ENCODE measurements at regions not wholly inside any gene's neighbourhood (a gene's known extent, or its start where the extent isn't known, plus 50 kb on each side); places are given as distances from the start of the nearest gene placed in this dataset.

- ChIA-PET POLR2A (no interaction called here), CTCF (no interaction called here)
- no peaks in the 10 kb centered on the region for H3K4me1 ChIP-seq
- ATAC-seq (no peak), DNase-seq (ENCODE audit: low read depth in 1 of 2, low spot score in 1 of 2) (no peak), FAIRE-seq (no peak)
- no peaks in the 10 kb centered on the region for H3K9me3 ChIP-seq
- TF ChIP-seq RARB (CRISPR knock-in tag; IDR thresholded peaks at IDR 0.05) (no peak), EP300 (IDR thresholded peaks at IDR 0.05) (no peak), CBX2 (IDR thresholded peaks at IDR 0.05; ENCODE audit: borderline replicate concordance, low read depth) (no peak), BCL3 (IDR thresholded peaks at IDR 0.05) (no peak), RFX5 (IDR thresholded peaks at IDR 0.05) (no peak), CHD2 (IDR thresholded peaks at IDR 0.05; ENCODE audit: low read length, partially characterized antibody) (no peak), MAFK (IDR thresholded peaks at IDR 0.05; ENCODE audit: partially characterized antibody) (no peak), ZNF302 (CRISPR knock-in tag; IDR thresholded peaks at IDR 0.05) (no peak), RCOR1 (IDR thresholded peaks at IDR 0.05; ENCODE audit: low read depth, low read length) (no peak), ELK1 (IDR thresholded peaks at IDR 0.05; ENCODE audit: low read depth, low read length) (no peak), HEYL (CRISPR knock-in tag; IDR thresholded peaks at IDR 0.05) (no peak), JUNB (IDR thresholded peaks at IDR 0.05) (no peak)
- no peak overlapping the region for H3K27ac ChIP-seq
- 71% methylated on average over 4 of the region's 4 CpGs for WGBS (ENCODE audit: missing lambda C conversion rate)
- no peak overlapping the region for H3K4me2 ChIP-seq
- no peak overlapping the region for H3K4me3 ChIP-seq
Measured at GRCh38 chrX:4850312-4850711, 1136.9 kb upstream of the PRKX start.

- no peak for FAIRE-seq
- no peak for DNase-seq (ENCODE audit: low read depth in 1 of 2, low spot score in 1 of 2)
- ChIA-PET CTCF (no interaction called here), POLR2A (no interaction called here)
- ATAC-seq = no peak
- no peak for TF ChIP-seq NR3C1 (IDR thresholded peaks at IDR 0.05)
- no peak for TF ChIP-seq NFE2L2 (conservative IDR thresholded peaks at IDR 0.05; ENCODE audit: low read length)
- no peak for TF ChIP-seq TFCP2L1 (CRISPR knock-in tag; IDR thresholded peaks at IDR 0.05)
- TF ChIP-seq HEYL (CRISPR knock-in tag; IDR thresholded peaks at IDR 0.05) = no peak
- no peak for TF ChIP-seq JUN (IDR thresholded peaks at IDR 0.05)
- no peak for TF ChIP-seq MAX (IDR thresholded peaks at IDR 0.05)
- TF ChIP-seq FOSL2 (IDR thresholded peaks at IDR 0.05) = no peak
- TF ChIP-seq FOSL2 (CRISPR knock-in tag; IDR thresholded peaks at IDR 0.05) = no peak
- TF ChIP-seq HMGXB4 (CRISPR knock-in tag; IDR thresholded peaks at IDR 0.05; ENCODE audit: borderline replicate concordance) = no peak
- TF ChIP-seq RAD21 (conservative IDR thresholded peaks at IDR 0.05 in 1 of 2, IDR thresholded peaks at IDR 0.05 in 1 of 2) = no peak
- no peak for TF ChIP-seq CHD4 (IDR thresholded peaks at IDR 0.05; ENCODE audit: borderline replicate concordance)
- no peak for TF ChIP-seq MAFK (IDR thresholded peaks at IDR 0.05; ENCODE audit: partially characterized antibody)
- no peak for TF ChIP-seq ATOH8 (CRISPR knock-in tag; IDR thresholded peaks at IDR 0.05; ENCODE audit: low read depth)
- TF ChIP-seq PBX3 (IDR thresholded peaks at IDR 0.05) = no peak
- no peak for TF ChIP-seq SREBF2 (IDR thresholded peaks at IDR 0.05)
- no peak for TF ChIP-seq ZSCAN20 (CRISPR knock-in tag; IDR thresholded peaks at IDR 0.05)
- TF ChIP-seq BHLHE40 (IDR thresholded peaks at IDR 0.05; ENCODE audit: low read depth, low read length) = no peak
- Histone ChIP-seq H3K27ac (no peak overlapping the region), H3K4me1 (no peaks in the 10 kb centered on the region), H3K9me3 (no peaks in the 10 kb centered on the region), H3K4me3 (no peak overlapping the region), H3K4me2 (no peak overlapping the region)
- WGBS (ENCODE audit: missing lambda C conversion rate) = 60% methylated on average over 4 of the region's 4 CpGs
Measured at GRCh38 chrX:4844376-4844775, 1130.9 kb upstream of the PRKX start.

Measured in A549 (cell line).